Fibroblast of lung (primary cell): ENCODE measurements at regions not wholly inside any gene's neighbourhood (a gene's known extent, or its start where the extent isn't known, plus 50 kb on each side); places are given as distances from the start of the nearest gene placed in this dataset.

Source experiments
- DNase-seq, 2 donors: peaks; one replicate each; pipeline versions ENCODE4 v3.0.0 to v3.0.0-alpha.2; 2010; ENCODE audit warnings: low read depth in 2 of 2
- H2AFZ ChIP-seq: 2 replicates; pipeline ENCODE4 v1.5.1; 2012; ENCODE audit warnings: low read length, control low read depth, inconsistent platforms
- H3K27ac ChIP-seq: 2 replicates; pipeline ENCODE4 v1.5.1; 2011; ENCODE audit warnings: low read length, control low read depth; ENCODE audit not compliant: insufficient read depth
- H3K27me3 ChIP-seq: 2 replicates; pipeline ENCODE4 v1.5.1; 2011; ENCODE audit warnings: mild to moderate bottlenecking, low read length; ENCODE audit not compliant: control insufficient read depth, insufficient read depth
- H3K36me3 ChIP-seq: 2 replicates; pipeline ENCODE4 v1.5.1; 2011; ENCODE audit warnings: low read length; ENCODE audit not compliant: control insufficient read depth, insufficient read depth
- H3K4me1 ChIP-seq: 2 replicates; pipeline ENCODE4 v1.5.1; 2011; ENCODE audit warnings: low read length; ENCODE audit not compliant: control insufficient read depth, insufficient read depth; ENCODE audit errors: extremely low read depth
- H3K4me2 ChIP-seq: 2 replicates; pipeline ENCODE4 v1.5.1; 2011; ENCODE audit warnings: low read length, control low read depth; ENCODE audit not compliant: insufficient read depth; ENCODE audit errors: extremely low read depth
- H3K4me3 ChIP-seq, 4 experiments: fragments of 200-600 bp in 1 of 4; sonication (generic) in 1 of 4; replicated peaks in 1 of 4; 2 replicates each; pipeline ENCODE4 v1.5.1; 2011 to 2016; ENCODE audit warnings: low read length in 4 of 4, low read depth in 3 of 4, mild to moderate bottlenecking in 3 of 4, control low read depth in 2 of 4, inconsistent platforms in 1 of 4, mixed read lengths in 1 of 4; ENCODE audit not compliant: insufficient read depth in 1 of 4; ENCODE audit errors: control extremely low read depth in 1 of 4
- H3K79me2 ChIP-seq: 2 replicates; pipeline ENCODE4 v1.5.1; 2012; ENCODE audit warnings: mild to moderate bottlenecking, low read length, inconsistent platforms; ENCODE audit not compliant: control insufficient read depth, insufficient read depth
- H3K9ac ChIP-seq: 2 replicates; pipeline ENCODE4 v1.5.1; 2011; ENCODE audit warnings: mild to moderate bottlenecking, low read length, control low read depth; ENCODE audit not compliant: insufficient read depth
- H3K9me3 ChIP-seq: 2 replicates; pipeline ENCODE4 v1.5.1; 2012; ENCODE audit warnings: low read depth, low read length; ENCODE audit not compliant: control insufficient read depth, insufficient read depth
- H4K20me1 ChIP-seq: 2 replicates; pipeline ENCODE4 v1.5.1; 2011; ENCODE audit warnings: low read length; ENCODE audit not compliant: control insufficient read depth, insufficient read depth; ENCODE audit errors: extremely low read depth
- CTCF ChIP-seq, 2 donors: IDR thresholded peaks in 1 of 2; conservative IDR thresholded peaks in 1 of 2; 1 replicate in 1 of 2; 2 replicates in 1 of 2; pipeline ENCODE4 v1.5.1; 2011 to 2012; ENCODE audit warnings: low read length in 2 of 2, control low read depth in 1 of 2, inconsistent platforms in 1 of 2, low read depth in 1 of 2, mild to moderate bottlenecking in 1 of 2
- EZH2 ChIP-seq: IDR thresholded peaks from 2 replicates; pipeline ENCODE4 v1.5.1; 2012; ENCODE audit warnings: low read length, control low read depth, mild to moderate bottlenecking; ENCODE audit errors: missing control alignments

- no peaks in the 10 kb centered on the region for H3K4me1 ChIP-seq
- no peaks in the 10 kb centered on the region for H3K79me2 ChIP-seq
- H3K27ac ChIP-seq: no peak overlapping the region
- no peak overlapping the region for H3K9ac ChIP-seq
- DNase-seq: no peak
- no peak overlapping the region for H3K4me2 ChIP-seq
- H3K4me3 ChIP-seq: no peak overlapping the region
- H4K20me1 ChIP-seq: no peaks in the 10 kb centered on the region
- H3K27me3 ChIP-seq: no peaks in the 10 kb centered on the region
- TF ChIP-seq CTCF (conservative IDR thresholded peaks at IDR 0.05 in 1 of 2, IDR thresholded peaks at IDR 0.05 in 1 of 2; ENCODE audit: low read depth in 1 of 2, low read length in 2 of 2) (no peak), EZH2 (no peak)
- no peaks in the 10 kb centered on the region for H3K9me3 ChIP-seq
- H3K36me3 ChIP-seq: no peaks in the 10 kb centered on the region
- H2AFZ ChIP-seq: no peak overlapping the region
These were observed 482.5 kb downstream of the SUCLA2 start for GRCh38 chr13:47518530-47518929.

DNA sequence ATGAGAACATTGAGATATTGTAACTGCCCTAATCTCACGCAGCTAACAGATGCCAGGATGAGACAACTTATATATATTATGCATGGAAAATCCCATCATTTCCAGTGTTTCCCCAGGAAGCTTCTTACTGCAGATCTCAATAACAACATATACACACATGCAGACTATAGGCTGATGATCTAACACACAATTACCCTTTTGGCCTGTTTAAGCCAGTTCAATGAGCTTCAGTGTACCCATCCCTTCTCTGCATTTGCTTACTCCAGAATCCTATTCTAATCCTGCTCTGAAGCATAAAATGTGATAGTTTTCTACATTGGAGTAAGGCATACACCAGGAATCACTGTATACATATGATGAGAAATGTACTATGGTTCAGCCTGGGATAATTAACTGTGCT, 489.4 kb downstream of the SUCLA2 start:
- Histone ChIP-seq H3K9ac (no peak overlapping the region), H3K4me3 (no peak overlapping the region), H3K4me2 (no peak overlapping the region), H3K4me1 (no peaks in the 10 kb centered on the region), H2AFZ (no peak overlapping the region), H3K27me3 (no peaks in the 10 kb centered on the region), H4K20me1 (no peaks in the 10 kb centered on the region), H3K79me2 (no peaks in the 10 kb centered on the region), H3K9me3 (no peaks in the 10 kb centered on the region), H3K36me3 (no peaks in the 10 kb centered on the region), H3K27ac (no peak overlapping the region)
- DNase-seq: no peak
- TF ChIP-seq CTCF (conservative IDR thresholded peaks at IDR 0.05 in 1 of 2, IDR thresholded peaks at IDR 0.05 in 1 of 2; ENCODE audit: low read depth in 1 of 2, low read length in 2 of 2): no peak
- no peak for TF ChIP-seq EZH2

DNA sequence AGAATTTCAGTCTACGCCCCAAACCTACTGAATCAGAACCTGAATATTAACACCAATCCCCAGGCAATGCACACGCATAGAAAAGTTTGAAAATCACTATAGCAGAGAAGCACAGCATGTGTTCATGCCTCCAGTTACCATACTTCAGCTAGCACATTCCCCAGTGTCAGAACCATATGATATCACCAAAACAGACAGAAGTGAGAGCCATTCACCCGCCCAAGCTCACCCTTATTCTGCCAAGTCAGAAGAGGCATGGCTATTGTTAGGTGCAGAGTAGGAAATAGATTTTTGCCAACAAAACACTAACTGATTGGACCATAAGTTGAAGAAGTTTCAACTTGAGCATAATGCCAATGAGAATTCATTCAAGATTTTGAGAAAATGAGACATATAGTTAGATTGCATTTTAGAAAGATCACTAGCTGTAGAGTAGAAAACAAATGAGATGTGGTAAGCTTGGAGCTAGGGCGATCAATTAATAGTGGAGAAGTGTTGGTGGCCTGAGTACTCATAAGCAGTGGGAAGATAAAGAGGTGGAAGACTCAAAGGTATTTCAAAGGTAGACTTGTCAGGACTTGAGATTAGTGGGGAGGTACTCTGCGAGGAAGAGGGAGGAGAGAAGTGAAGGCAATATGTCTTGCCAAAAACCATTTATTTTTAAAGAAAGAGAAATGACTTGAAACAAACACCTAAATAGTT, 492.4 kb downstream of the SUCLA2 start:
- no peaks in the 10 kb centered on the region for H3K4me1 ChIP-seq
- DNase-seq: peak in 1 of 2 donors; percentile 30
- TF ChIP-seq CTCF (conservative IDR thresholded peaks at IDR 0.05 in 1 of 2, IDR thresholded peaks at IDR 0.05 in 1 of 2; ENCODE audit: low read depth in 1 of 2, low read length in 2 of 2): no peak
- TF ChIP-seq EZH2: no peak

More for the DNA sequence above, 492.4 kb downstream of the SUCLA2 start:
- no peaks in the 10 kb centered on the region for H3K79me2 ChIP-seq
- no peak overlapping the region for H3K4me3 ChIP-seq
- H3K27ac ChIP-seq: no peak overlapping the region
- H3K4me2 ChIP-seq: no peak overlapping the region
- no peaks in the 10 kb centered on the region for H3K27me3 ChIP-seq
- no peaks in the 10 kb centered on the region for H3K36me3 ChIP-seq
- H2AFZ ChIP-seq: no peak overlapping the region
- no peaks in the 10 kb centered on the region for H4K20me1 ChIP-seq
- no peak overlapping the region for H3K9ac ChIP-seq
- H3K9me3 ChIP-seq: no peaks in the 10 kb centered on the region
